ENCODE measurements at regions not wholly inside any gene's neighbourhood (a gene's known extent, or its start where the extent isn't known, plus 50 kb on each side); places are given as distances from the start of the nearest gene placed in this dataset.

DNA sequence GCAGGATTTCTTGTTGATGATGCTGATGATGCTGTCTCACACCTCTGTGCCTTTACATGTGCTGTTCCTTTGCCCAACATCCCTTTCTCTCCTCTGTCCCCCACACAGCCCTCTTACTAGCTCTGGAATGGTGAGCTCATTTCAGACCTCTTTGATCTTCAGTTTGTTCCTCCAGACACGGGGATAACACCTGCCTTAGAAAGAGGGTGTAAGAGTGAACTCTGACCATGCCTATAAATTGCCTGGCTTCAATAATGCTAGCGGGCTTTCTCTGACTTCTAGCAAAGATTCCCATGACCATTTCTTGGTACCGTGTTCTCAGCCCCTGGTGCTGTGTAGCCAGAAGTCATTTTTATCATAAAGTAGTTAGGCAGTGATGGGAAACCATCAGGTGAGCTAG, 55.9 kb upstream of the DRD2 start:
- no peak for DNase-seq (ENCODE audit: extremely low read depth, low read depth)

DNA sequence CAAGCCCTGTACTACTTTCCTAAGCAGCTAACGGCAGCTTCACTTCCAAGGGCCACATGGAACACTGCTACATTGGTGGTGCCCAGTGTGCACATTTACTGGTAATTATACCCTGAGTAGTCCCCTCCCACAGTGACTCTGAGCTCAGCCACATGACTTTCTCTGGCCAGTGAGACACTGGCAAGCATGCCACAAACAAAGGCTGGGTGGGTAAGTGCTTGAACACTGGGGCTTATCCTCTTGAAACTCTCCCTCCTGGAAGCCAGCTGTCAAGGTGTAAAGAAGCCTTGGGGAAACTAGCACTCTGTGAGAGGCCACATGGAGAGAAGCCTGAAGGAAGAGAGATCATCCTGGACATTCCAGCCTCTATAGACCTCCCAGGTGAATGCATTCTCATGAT, 54.4 kb upstream of the DRD2 start:
- DNase-seq (ENCODE audit: extremely low read depth, low read depth): no peak

- DNase-seq (ENCODE audit: extremely low read depth, low read depth): no peak
Observed at GRCh38 chr11:113528982-113529381, 53.8 kb upstream of the DRD2 start.

- no peak for DNase-seq (ENCODE audit: extremely low read depth, low read depth)
Observed at GRCh38 chr11:113526521-113526920, 51.3 kb upstream of the DRD2 start.

Data from NCI-H460 (cell line).